SK-N-SH (cell line): ENCODE measurements at regions not wholly inside any gene's neighbourhood (a gene's known extent, or its start where the extent isn't known, plus 50 kb on each side); places are given as distances from the start of the nearest gene placed in this dataset.

Source experiments
- CTCF ChIA-PET: fragments of 300-600, 350-600 bp; formaldehyde crosslinking; extraction: SDS; loops from one replicate; lab custom pipeline; 2021; lab: Yijun Ruan, JAX
- POLR2A ChIA-PET: fragments of 350-600 bp; sonication (Branson Sonifier 250); formaldehyde crosslinking; extraction: SDS; loops from one replicate; lab custom pipeline; 2020; ENCODE audit warnings: antibody characterized with exemption, inconsistent platforms; lab: Yijun Ruan, JAX
- DNase-seq: peaks from one replicate; pipeline ENCODE4 v3.0.0; 2012
- H2AFZ ChIP-seq: fragments of 200-600 bp; sonication (generic); 2 replicates; pipeline ENCODE4 v1.8.1; 2016; ENCODE audit warnings: antibody characterized with exemption, mild to moderate bottlenecking, low read depth
- H3F3A ChIP-seq: fragments of 200-600 bp; sonication (generic); replicated peaks from 2 replicates; pipeline ENCODE3; 2016; ENCODE audit warnings: antibody characterized with exemption, mild to moderate bottlenecking; ENCODE audit not compliant: insufficient read depth
- H3K27ac ChIP-seq, 2 experiments: fragments of 200-500 bp in 1 of 2; fragments of 200-600 bp in 1 of 2; sonication (Bioruptor generic) in 1 of 2; sonication (generic), shearing (Covaris generic) in 1 of 2; 2 replicates each; pipeline versions ENCODE4 v1.5.1 to v1.6.1; 2014 to 2016; ENCODE audit warnings: low read depth in 2 of 2, inconsistent platforms in 1 of 2, low read length in 1 of 2, mild to moderate bottlenecking in 1 of 2, mixed read lengths in 1 of 2
- H3K27me3 ChIP-seq: fragments of 200-600 bp; sonication (generic), shearing (Covaris generic); 2 replicates; pipeline ENCODE4 v1.6.1; 2016; ENCODE audit warnings: mixed run types; ENCODE audit not compliant: insufficient read depth
- H3K36me3 ChIP-seq, 2 experiments: fragments of 200-500 bp in 1 of 2; fragments of 200-600 bp in 1 of 2; sonication (Bioruptor generic) in 1 of 2; sonication (generic) in 1 of 2; replicated peaks in 1 of 2; 2 replicates each; pipeline versions ENCODE3 to v1.5.1; 2014 to 2016; ENCODE audit warnings: low read length in 1 of 2, mild to moderate bottlenecking in 1 of 2; ENCODE audit not compliant: insufficient read depth in 2 of 2, control insufficient read depth in 1 of 2
- H3K4me1 ChIP-seq, 2 experiments: fragments of 200-500 bp in 1 of 2; fragments of 200-600 bp in 1 of 2; sonication (Bioruptor generic) in 1 of 2; sonication (generic), shearing (Covaris generic) in 1 of 2; 2 replicates each; pipeline versions ENCODE4 v1.5.1 to v1.6.1; 2014 to 2016; ENCODE audit warnings: low read depth in 1 of 2, low read length in 1 of 2, mixed run types in 1 of 2; ENCODE audit not compliant: insufficient read depth in 2 of 2, control insufficient read depth in 1 of 2
- H3K4me2 ChIP-seq: fragments of 200-600 bp; sonication (generic), shearing (Covaris generic); 2 replicates; pipeline ENCODE4 v1.6.1; 2017; ENCODE audit warnings: mixed run types
- H3K4me3 ChIP-seq, 2 experiments: fragments of 200-500 bp in 1 of 2; fragments of 200-600 bp in 1 of 2; sonication (Bioruptor generic) in 1 of 2; sonication (generic), shearing (Covaris generic) in 1 of 2; 2 replicates each; pipeline versions ENCODE4 v1.5.1 to v1.8.1; 2014 to 2016; ENCODE audit warnings: low read depth in 2 of 2, inconsistent platforms in 1 of 2, low read length in 1 of 2, mild to moderate bottlenecking in 1 of 2, mixed read lengths in 1 of 2, moderate library complexity in 1 of 2
- H3K79me2 ChIP-seq: fragments of 200-600 bp; sonication (generic); 2 replicates; pipeline ENCODE4 v1.8.1; 2017; ENCODE audit warnings: mild to moderate bottlenecking; ENCODE audit not compliant: insufficient read depth
- H3K9ac ChIP-seq: fragments of 200-600 bp; sonication (generic); 2 replicates; pipeline ENCODE4 v1.6.1; 2017; ENCODE audit warnings: mixed run types
- H3K9me2 ChIP-seq: fragments of 200-600 bp; sonication (generic); 2 replicates; pipeline ENCODE4 v1.6.1; 2017; ENCODE audit warnings: mixed run types
- H3K9me3 ChIP-seq: fragments of 200-600 bp; sonication (generic); 2 replicates; pipeline ENCODE4 v1.6.1; 2017; ENCODE audit warnings: mixed run types, mild to moderate bottlenecking, moderate library complexity
- H4K20me1 ChIP-seq: fragments of 200-600 bp; sonication (generic); 2 replicates; pipeline ENCODE4 v1.6.1; 2017; ENCODE audit warnings: mild to moderate bottlenecking, mixed run types; ENCODE audit not compliant: insufficient read depth
- CHD2 ChIP-seq: fragments of 150-350 bp; IDR thresholded peaks from 2 replicates; pipeline ENCODE4 v1.6.1; 2018; ENCODE audit warnings: low read length; ENCODE audit not compliant: partially characterized antibody
- EZH2phosphoT487 ChIP-seq: fragments of 200-600 bp; sonication (generic); IDR thresholded peaks from 2 replicates; pipeline ENCODE4 v1.6.1; 2017; ENCODE audit warnings: low read depth, mixed run types, mild to moderate bottlenecking, antibody characterized with exemption, moderate library complexity, borderline replicate concordance
- FOSL2 ChIP-seq: IDR thresholded peaks from 2 replicates; pipeline ENCODE4 v1.4.0; 2012; ENCODE audit warnings: low read depth, mild to moderate bottlenecking, moderate library complexity, borderline replicate concordance
- RXRA ChIP-seq: IDR thresholded peaks from 2 replicates; pipeline ENCODE4 v1.4.0; 2012; ENCODE audit warnings: low read depth, mild to moderate bottlenecking, borderline replicate concordance
- SMC3 ChIP-seq: IDR thresholded peaks from 2 replicates; pipeline ENCODE4 v1.6.1; 2012; ENCODE audit warnings: low read depth, low read length, improper control_type of control experiment
- TAF1 ChIP-seq: IDR thresholded peaks from 2 replicates; pipeline ENCODE4 v1.6.1; 2012; ENCODE audit warnings: low read depth, mild to moderate bottlenecking, low read length, moderate library complexity, borderline replicate concordance
- WGBS: methylation state at CpG from one replicate; pipeline ENCODE4 v1.1.6; 2017; ENCODE audit warnings: low lambda C conversion rate; 5-methylcytosine and 5-hydroxymethylcytosine counted together
- TF ChIP-seq, protein P1 (sequence below): fragments of 200-600 bp; sonication (generic); IDR thresholded peaks from 2 replicates; pipeline ENCODE4 v1.6.1; 2017; ENCODE audit warnings: antibody characterized with exemption, mild to moderate bottlenecking, moderate library complexity
- TF ChIP-seq, protein P2 (sequence below): IDR thresholded peaks from 2 replicates; pipeline ENCODE4 v1.6.1; 2012; ENCODE audit warnings: mild to moderate bottlenecking, low read depth, low read length, moderate library complexity
- TF ChIP-seq, protein P3 (sequence below): IDR thresholded peaks from 2 replicates; pipeline ENCODE4 v1.4.0; 2012; ENCODE audit warnings: low read depth, borderline replicate concordance
- TF ChIP-seq, protein P4 (sequence below): IDR thresholded peaks from 2 replicates; pipeline ENCODE4 v1.4.0; 2012; ENCODE audit warnings: low read depth, borderline replicate concordance
- TF ChIP-seq, protein P5 (sequence below): IDR thresholded peaks from 2 replicates; pipeline ENCODE4; 2012

DNA sequence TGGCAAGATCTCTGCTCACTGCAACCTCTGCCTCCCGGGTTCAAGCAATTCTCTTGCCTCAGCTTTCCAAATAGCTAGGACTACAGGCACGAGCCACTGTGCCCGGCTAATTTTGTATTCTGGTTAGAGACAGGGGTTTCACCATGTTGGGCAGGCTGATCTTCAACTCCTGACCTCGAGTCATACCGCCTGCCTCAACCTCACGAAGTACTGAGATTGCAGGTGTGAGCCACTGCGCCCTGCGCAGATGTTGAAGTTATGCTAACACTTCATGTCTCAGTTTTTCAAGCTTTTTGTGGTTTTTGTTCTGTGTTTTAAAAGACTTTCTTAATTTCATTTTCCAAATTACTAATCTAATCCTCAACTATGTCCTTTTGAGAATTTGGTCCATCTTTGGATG lies 154.4 kb upstream of the TLL1 start:
- ChIA-PET CTCF (no interaction called here), POLR2A (no interaction called here)
- 53% methylated on average over 8 of the region's 8 CpGs for WGBS
- H3K9ac ChIP-seq, result no peak overlapping the region
- no peaks in the 10 kb centered on the region for H4K20me1 ChIP-seq
- H3K27me3 ChIP-seq, result no peaks in the 10 kb centered on the region
- no peaks in the 10 kb centered on the region for H3K9me2 ChIP-seq
- no peaks in the 10 kb centered on the region for H3K36me3 ChIP-seq
- no peak overlapping the region for H2AFZ ChIP-seq
- H3K4me1 ChIP-seq, result no peaks in the 10 kb centered on the region
- H3K79me2 ChIP-seq, result no peaks in the 10 kb centered on the region
- no peak overlapping the region for H3K4me3 ChIP-seq
- H3K9me3 ChIP-seq, result no peaks in the 10 kb centered on the region
- no peak overlapping the region for H3K27ac ChIP-seq
- no peak overlapping the region for H3K4me2 ChIP-seq
- DNase-seq, result no peak
- no peaks in the 10 kb centered on the region for H3F3A ChIP-seq
- TF ChIP-seq RXRA (no peak), TAF1 (no peak), FOSL2 (no peak)
- TF ChIP-seq, protein P1, sequence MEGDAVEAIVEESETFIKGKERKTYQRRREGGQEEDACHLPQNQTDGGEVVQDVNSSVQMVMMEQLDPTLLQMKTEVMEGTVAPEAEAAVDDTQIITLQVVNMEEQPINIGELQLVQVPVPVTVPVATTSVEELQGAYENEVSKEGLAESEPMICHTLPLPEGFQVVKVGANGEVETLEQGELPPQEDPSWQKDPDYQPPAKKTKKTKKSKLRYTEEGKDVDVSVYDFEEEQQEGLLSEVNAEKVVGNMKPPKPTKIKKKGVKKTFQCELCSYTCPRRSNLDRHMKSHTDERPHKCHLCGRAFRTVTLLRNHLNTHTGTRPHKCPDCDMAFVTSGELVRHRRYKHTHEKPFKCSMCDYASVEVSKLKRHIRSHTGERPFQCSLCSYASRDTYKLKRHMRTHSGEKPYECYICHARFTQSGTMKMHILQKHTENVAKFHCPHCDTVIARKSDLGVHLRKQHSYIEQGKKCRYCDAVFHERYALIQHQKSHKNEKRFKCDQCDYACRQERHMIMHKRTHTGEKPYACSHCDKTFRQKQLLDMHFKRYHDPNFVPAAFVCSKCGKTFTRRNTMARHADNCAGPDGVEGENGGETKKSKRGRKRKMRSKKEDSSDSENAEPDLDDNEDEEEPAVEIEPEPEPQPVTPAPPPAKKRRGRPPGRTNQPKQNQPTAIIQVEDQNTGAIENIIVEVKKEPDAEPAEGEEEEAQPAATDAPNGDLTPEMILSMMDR, result no peak
- TF ChIP-seq, protein P2, sequence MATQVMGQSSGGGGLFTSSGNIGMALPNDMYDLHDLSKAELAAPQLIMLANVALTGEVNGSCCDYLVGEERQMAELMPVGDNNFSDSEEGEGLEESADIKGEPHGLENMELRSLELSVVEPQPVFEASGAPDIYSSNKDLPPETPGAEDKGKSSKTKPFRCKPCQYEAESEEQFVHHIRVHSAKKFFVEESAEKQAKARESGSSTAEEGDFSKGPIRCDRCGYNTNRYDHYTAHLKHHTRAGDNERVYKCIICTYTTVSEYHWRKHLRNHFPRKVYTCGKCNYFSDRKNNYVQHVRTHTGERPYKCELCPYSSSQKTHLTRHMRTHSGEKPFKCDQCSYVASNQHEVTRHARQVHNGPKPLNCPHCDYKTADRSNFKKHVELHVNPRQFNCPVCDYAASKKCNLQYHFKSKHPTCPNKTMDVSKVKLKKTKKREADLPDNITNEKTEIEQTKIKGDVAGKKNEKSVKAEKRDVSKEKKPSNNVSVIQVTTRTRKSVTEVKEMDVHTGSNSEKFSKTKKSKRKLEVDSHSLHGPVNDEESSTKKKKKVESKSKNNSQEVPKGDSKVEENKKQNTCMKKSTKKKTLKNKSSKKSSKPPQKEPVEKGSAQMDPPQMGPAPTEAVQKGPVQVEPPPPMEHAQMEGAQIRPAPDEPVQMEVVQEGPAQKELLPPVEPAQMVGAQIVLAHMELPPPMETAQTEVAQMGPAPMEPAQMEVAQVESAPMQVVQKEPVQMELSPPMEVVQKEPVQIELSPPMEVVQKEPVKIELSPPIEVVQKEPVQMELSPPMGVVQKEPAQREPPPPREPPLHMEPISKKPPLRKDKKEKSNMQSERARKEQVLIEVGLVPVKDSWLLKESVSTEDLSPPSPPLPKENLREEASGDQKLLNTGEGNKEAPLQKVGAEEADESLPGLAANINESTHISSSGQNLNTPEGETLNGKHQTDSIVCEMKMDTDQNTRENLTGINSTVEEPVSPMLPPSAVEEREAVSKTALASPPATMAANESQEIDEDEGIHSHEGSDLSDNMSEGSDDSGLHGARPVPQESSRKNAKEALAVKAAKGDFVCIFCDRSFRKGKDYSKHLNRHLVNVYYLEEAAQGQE, result no peak
- TF ChIP-seq, all 33 proteins: peak for 0

DNA sequence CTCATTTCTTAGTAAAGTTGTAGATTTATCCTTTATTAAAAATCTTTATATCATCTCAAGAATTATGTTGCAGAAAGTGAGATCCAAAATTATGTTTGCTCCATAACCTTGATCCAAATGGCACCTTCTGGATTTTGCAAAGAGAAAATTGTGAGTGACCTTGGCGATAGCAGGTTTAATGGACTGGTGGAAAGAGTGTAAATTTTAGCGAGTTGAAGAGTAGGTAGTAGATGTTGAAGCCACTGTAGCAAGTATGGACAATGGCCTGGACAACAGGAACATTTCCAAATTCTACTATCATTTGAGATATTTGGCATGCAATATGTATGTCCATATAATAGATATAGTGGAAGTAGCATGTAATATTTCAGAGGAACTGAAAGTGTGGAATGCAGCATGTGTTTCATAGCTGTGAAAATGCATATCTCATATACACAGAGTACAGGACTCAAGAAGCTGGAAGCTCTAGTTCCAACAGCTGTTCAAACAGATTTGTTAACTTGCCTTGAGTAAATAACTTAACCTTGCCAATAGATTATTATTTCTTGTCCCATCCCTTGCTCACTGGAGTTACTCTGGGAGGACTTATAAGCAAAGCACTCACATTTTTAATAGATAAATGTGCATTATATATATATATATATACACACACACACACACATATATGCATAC lies 152.5 kb upstream of the TLL1 start:
- Histone ChIP-seq H3K9me2 (no peaks in the 10 kb centered on the region), H3K9ac (no peak overlapping the region), H3K27me3 (no peaks in the 10 kb centered on the region), H3K4me2 (no peak overlapping the region), H3F3A (no peaks in the 10 kb centered on the region), H4K20me1 (no peaks in the 10 kb centered on the region), H3K4me3 (no peak overlapping the region), H2AFZ (no peak overlapping the region), H3K27ac (no peak overlapping the region), H3K4me1 (no peaks in the 10 kb centered on the region), H3K9me3 (no peaks in the 10 kb centered on the region), H3K79me2 (no peaks in the 10 kb centered on the region), H3K36me3 (no peaks in the 10 kb centered on the region)
- WGBS, result 14% methylated on average over 2 of the region's 2 CpGs
- ChIA-PET POLR2A (no interaction called here), CTCF (no interaction called here)
- no peak for DNase-seq
- TF ChIP-seq, protein P2, result no peak
- TF ChIP-seq CHD2, result no peak
- TF ChIP-seq EZH2phosphoT487, result no peak
- TF ChIP-seq, protein P3, sequence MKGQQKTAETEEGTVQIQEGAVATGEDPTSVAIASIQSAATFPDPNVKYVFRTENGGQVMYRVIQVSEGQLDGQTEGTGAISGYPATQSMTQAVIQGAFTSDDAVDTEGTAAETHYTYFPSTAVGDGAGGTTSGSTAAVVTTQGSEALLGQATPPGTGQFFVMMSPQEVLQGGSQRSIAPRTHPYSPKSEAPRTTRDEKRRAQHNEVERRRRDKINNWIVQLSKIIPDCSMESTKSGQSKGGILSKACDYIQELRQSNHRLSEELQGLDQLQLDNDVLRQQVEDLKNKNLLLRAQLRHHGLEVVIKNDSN, result no peak
- TF ChIP-seq SMC3, result no peak
- TF ChIP-seq, protein P4, sequence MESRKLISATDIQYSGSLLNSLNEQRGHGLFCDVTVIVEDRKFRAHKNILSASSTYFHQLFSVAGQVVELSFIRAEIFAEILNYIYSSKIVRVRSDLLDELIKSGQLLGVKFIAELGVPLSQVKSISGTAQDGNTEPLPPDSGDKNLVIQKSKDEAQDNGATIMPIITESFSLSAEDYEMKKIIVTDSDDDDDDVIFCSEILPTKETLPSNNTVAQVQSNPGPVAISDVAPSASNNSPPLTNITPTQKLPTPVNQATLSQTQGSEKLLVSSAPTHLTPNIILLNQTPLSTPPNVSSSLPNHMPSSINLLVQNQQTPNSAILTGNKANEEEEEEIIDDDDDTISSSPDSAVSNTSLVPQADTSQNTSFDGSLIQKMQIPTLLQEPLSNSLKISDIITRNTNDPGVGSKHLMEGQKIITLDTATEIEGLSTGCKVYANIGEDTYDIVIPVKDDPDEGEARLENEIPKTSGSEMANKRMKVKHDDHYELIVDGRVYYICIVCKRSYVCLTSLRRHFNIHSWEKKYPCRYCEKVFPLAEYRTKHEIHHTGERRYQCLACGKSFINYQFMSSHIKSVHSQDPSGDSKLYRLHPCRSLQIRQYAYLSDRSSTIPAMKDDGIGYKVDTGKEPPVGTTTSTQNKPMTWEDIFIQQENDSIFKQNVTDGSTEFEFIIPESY, result no peak
- TF ChIP-seq, protein P5, sequence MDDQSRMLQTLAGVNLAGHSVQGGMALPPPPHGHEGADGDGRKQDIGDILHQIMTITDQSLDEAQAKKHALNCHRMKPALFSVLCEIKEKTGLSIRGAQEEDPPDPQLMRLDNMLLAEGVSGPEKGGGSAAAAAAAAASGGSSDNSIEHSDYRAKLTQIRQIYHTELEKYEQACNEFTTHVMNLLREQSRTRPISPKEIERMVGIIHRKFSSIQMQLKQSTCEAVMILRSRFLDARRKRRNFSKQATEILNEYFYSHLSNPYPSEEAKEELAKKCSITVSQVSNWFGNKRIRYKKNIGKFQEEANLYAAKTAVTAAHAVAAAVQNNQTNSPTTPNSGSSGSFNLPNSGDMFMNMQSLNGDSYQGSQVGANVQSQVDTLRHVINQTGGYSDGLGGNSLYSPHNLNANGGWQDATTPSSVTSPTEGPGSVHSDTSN, result no peak
